Parathyroid adenoma (tissue), 2 donors: ENCODE measurements at regions not wholly inside any gene's neighbourhood (a gene's known extent, or its start where the extent isn't known, plus 50 kb on each side); places are given as distances from the start of the nearest gene placed in this dataset.

Source experiments
- H2AFZ ChIP-seq: fragments of 300-600 bp; sonication (generic); one replicate; pipeline ENCODE4 v1.7.0; 2017; ENCODE audit warnings: antibody characterized with exemption, mild to moderate bottlenecking
- H3K27ac ChIP-seq: fragments of 300-600 bp; sonication (generic); one replicate; pipeline ENCODE4 v1.7.0; 2017
- H3K27me3 ChIP-seq: fragments of 300-600 bp; sonication (generic); one replicate; pipeline ENCODE4 v1.7.0; 2017; ENCODE audit warnings: low read length; ENCODE audit not compliant: control insufficient read depth, insufficient read depth
- H3K36me3 ChIP-seq: fragments of 300-600 bp; sonication (generic); one replicate; pipeline ENCODE4 v1.7.0; 2017; ENCODE audit warnings: low read length; ENCODE audit not compliant: control insufficient read depth, insufficient read depth
- H3K4me1 ChIP-seq: fragments of 300-600 bp; sonication (generic); one replicate; pipeline ENCODE4 v1.7.0; 2017; ENCODE audit warnings: control low read depth
- H3K4me2 ChIP-seq: fragments of 300-600 bp; sonication (generic); one replicate; pipeline ENCODE4 v1.7.0; 2017; ENCODE audit warnings: low read length
- H3K4me3 ChIP-seq: fragments of 300-600 bp; sonication (generic); one replicate; pipeline ENCODE4 v1.7.0; 2017; ENCODE audit warnings: low read depth, low read length
- H3K79me2 ChIP-seq: fragments of 300-600 bp; sonication (generic); one replicate; pipeline ENCODE4 v1.7.0; 2017; ENCODE audit warnings: control low read depth
- H3K9ac ChIP-seq: fragments of 300-600 bp; sonication (generic); one replicate; pipeline ENCODE4 v1.7.0; 2017; ENCODE audit warnings: mild to moderate bottlenecking
- H3K9me3 ChIP-seq: fragments of 300-600 bp; sonication (generic); one replicate; pipeline ENCODE4 v1.7.0; 2017; ENCODE audit warnings: low read length; ENCODE audit not compliant: control insufficient read depth
- TF ChIP-seq, protein P1 (sequence below): fragments of 300-600 bp; sonication (generic); IDR thresholded peaks from one replicate; pipeline ENCODE4 v1.7.0; 2017; ENCODE audit warnings: antibody characterized with exemption, mild to moderate bottlenecking
- donor health status: primary hyperparathyroidism.

DNA sequence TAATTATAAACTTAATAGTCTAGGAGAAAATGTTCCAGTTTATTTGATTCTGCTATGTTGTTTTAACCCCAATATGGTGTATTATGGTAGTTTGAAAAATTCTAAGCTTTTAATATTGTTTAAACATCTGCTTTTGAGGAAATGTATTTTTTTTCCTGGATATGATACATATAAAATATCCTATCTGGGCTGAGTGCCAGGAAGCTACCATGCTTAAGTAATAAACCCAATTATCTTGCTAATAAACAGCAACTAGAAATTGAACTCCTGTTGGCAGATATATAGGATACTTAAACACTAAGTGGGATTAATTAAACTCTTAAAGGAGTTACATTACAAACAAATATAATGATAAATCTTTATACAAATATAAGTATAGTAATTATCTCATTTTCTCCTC, 293.7 kb upstream of the GRM7 start:
- H3K4me3 ChIP-seq, result no peak overlapping the region
- H3K4me2 ChIP-seq, result no peak overlapping the region
- no peaks in the 10 kb centered on the region for H3K4me1 ChIP-seq
- H3K27ac ChIP-seq, result no peak overlapping the region
- no peaks in the 10 kb centered on the region for H3K36me3 ChIP-seq
- H3K9me3 ChIP-seq, result no peaks in the 10 kb centered on the region
- no peak overlapping the region for H2AFZ ChIP-seq
- H3K79me2 ChIP-seq, result no peaks in the 10 kb centered on the region
- TF ChIP-seq, protein P1, sequence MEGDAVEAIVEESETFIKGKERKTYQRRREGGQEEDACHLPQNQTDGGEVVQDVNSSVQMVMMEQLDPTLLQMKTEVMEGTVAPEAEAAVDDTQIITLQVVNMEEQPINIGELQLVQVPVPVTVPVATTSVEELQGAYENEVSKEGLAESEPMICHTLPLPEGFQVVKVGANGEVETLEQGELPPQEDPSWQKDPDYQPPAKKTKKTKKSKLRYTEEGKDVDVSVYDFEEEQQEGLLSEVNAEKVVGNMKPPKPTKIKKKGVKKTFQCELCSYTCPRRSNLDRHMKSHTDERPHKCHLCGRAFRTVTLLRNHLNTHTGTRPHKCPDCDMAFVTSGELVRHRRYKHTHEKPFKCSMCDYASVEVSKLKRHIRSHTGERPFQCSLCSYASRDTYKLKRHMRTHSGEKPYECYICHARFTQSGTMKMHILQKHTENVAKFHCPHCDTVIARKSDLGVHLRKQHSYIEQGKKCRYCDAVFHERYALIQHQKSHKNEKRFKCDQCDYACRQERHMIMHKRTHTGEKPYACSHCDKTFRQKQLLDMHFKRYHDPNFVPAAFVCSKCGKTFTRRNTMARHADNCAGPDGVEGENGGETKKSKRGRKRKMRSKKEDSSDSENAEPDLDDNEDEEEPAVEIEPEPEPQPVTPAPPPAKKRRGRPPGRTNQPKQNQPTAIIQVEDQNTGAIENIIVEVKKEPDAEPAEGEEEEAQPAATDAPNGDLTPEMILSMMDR, result no peak
- H3K27me3 ChIP-seq, result no peaks in the 10 kb centered on the region
- H3K9ac ChIP-seq, result no peak overlapping the region

DNA sequence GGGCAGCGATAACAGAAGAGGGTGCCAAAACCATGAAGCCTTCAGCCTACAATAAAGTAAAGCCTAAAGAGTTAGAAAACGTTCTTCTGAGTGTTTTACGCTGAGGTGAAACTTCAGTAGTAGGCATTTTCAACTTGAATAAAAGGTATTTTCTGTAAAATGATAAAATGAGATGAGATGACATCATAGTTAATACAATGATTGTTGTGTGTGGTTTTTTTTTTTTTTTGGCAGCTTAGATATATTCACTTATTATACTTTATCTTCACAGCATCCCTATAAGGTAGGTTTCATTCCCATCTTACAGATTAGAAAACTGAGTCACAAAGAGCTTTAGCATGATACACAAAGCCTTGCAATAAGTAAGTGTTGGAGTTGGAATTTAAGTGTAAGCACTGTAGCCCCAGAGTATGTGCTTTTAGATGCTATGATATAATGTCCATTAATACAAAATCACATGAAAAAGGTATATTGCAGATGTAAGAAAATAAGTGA, 291.9 kb upstream of the GRM7 start:
- H3K27ac ChIP-seq, result no peak overlapping the region

DNA sequence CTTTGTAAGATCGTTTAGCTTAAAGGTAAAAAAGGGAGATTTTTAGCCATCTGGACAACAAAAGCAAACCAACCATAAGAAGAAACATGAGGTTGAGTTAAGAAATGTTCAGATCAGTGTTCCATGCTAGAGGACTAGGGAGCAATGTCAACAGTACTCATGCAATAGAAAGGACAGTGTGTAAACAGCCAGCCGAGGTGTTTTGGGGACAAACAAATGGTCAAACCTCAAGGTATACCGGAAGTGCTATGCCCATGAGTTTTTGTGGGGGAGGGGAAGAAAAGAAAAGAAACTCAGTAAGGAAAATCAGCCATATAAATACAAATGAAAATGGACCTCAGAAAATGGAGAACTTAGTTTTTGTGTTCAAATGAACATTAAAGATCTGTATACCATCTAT, 289.5 kb upstream of the GRM7 start:
- no peak overlapping the region for H3K4me2 ChIP-seq
- H2AFZ ChIP-seq, result no peak overlapping the region
- no peak overlapping the region for H3K4me3 ChIP-seq
- no peak overlapping the region for H3K27ac ChIP-seq
- H3K79me2 ChIP-seq, result no peaks in the 10 kb centered on the region
- no peak overlapping the region for H3K9ac ChIP-seq
- H3K9me3 ChIP-seq, result no peaks in the 10 kb centered on the region
- no peaks in the 10 kb centered on the region for H3K27me3 ChIP-seq
- TF ChIP-seq, protein P1, result no peak
- no peaks in the 10 kb centered on the region for H3K36me3 ChIP-seq
- H3K4me1 ChIP-seq, result no peaks in the 10 kb centered on the region

More for the DNA sequence above, 291.9 kb upstream of the GRM7 start:
- H3K9me3 ChIP-seq, result no peaks in the 10 kb centered on the region
- no peak overlapping the region for H3K9ac ChIP-seq
- no peak overlapping the region for H2AFZ ChIP-seq
- H3K4me2 ChIP-seq, result no peak overlapping the region
- H3K4me3 ChIP-seq, result no peak overlapping the region
- H3K27me3 ChIP-seq, result no peaks in the 10 kb centered on the region
- H3K36me3 ChIP-seq, result no peaks in the 10 kb centered on the region
- no peaks in the 10 kb centered on the region for H3K79me2 ChIP-seq
- TF ChIP-seq, protein P1, result no peak
- no peaks in the 10 kb centered on the region for H3K4me1 ChIP-seq

DNA sequence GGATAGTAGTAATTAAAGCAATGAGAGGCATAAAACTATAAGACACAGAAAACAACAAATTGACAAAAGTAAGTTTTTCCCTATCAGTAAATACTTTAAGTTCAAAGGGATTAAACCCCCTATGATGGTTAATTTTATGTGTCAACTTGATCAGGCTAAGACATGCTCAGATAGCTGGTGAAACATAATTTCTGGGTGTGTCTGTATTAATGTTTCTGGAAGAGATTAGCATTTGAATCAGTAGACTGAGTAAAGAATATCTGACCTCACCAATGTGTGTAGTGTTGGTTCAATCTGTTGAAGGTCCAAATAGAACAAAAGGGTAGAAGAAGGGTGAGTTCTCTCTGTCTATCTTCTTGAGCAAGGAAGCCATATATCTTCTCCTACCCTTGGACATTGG, 283.3 kb upstream of the GRM7 start:
- H3K79me2 ChIP-seq, result no peaks in the 10 kb centered on the region
- TF ChIP-seq, protein P1, result no peak
- no peak overlapping the region for H3K27ac ChIP-seq
- H2AFZ ChIP-seq, result no peak overlapping the region
- H3K9ac ChIP-seq, result no peak overlapping the region
- no peak overlapping the region for H3K4me3 ChIP-seq
- H3K36me3 ChIP-seq, result no peaks in the 10 kb centered on the region
- H3K27me3 ChIP-seq, result no peaks in the 10 kb centered on the region
- no peaks in the 10 kb centered on the region for H3K9me3 ChIP-seq
- H3K4me2 ChIP-seq, result no peak overlapping the region
- H3K4me1 ChIP-seq, result no peaks in the 10 kb centered on the region

DNA sequence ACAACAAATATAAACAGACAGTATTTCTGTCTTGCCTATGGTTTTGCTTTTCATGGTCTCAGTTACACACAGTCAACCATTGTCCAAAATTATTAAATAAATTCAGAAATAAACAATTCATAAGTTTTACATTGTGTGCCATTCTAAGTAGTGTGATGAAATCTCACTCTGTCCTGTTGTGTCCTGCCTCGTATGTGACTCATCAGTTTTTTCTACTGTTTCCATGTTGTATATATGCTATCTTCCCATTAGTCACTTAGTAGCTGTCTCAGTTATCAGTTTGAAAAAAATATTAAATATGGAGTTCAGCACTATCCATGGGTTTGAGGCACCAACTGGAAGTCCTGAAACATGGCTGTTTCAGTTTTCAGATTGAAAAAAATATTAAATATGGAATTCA, 282.4 kb upstream of the GRM7 start:
- no peaks in the 10 kb centered on the region for H3K4me1 ChIP-seq
- no peaks in the 10 kb centered on the region for H3K36me3 ChIP-seq
- H3K9me3 ChIP-seq, result no peaks in the 10 kb centered on the region
- TF ChIP-seq, protein P1, result no peak
- no peak overlapping the region for H3K9ac ChIP-seq
- no peak overlapping the region for H3K4me3 ChIP-seq
- H3K27me3 ChIP-seq, result no peaks in the 10 kb centered on the region
- no peak overlapping the region for H2AFZ ChIP-seq
- H3K4me2 ChIP-seq, result no peak overlapping the region
- no peak overlapping the region for H3K27ac ChIP-seq
- no peaks in the 10 kb centered on the region for H3K79me2 ChIP-seq
